Testis (tissue), 2 donors: ENCODE measurements at regions not wholly inside any gene's neighbourhood (a gene's known extent, or its start where the extent isn't known, plus 50 kb on each side); places are given as distances from the start of the nearest gene placed in this dataset.

Experiments
- DNase-seq: peaks from one replicate; pipeline ENCODE4 v3.0.0-alpha.2; 2019
- H3K27ac ChIP-seq, 2 donors: fragments of 200-600 bp; sonication (generic); one replicate each; pipeline ENCODE4 v1.5.1; 2019
- H3K27me3 ChIP-seq: fragments of 200-600 bp; sonication (generic); one replicate; pipeline ENCODE4 v1.5.1; 2019
- H3K36me3 ChIP-seq: fragments of 200-600 bp; sonication (generic); one replicate; pipeline ENCODE4 v1.5.1; 2017; ENCODE audit warnings: low read depth; ENCODE audit errors: missing control alignments
- H3K4me1 ChIP-seq: fragments of 200-600 bp; sonication (generic); one replicate; pipeline ENCODE4 v1.5.1; 2019
- H3K4me3 ChIP-seq, 2 donors: fragments of 200-600 bp; sonication (generic); one replicate each; pipeline ENCODE4 v1.5.1; 2017 to 2019
- H3K9me3 ChIP-seq: fragments of 200-600 bp; sonication (generic); one replicate; pipeline ENCODE4 v1.5.1; 2017
- CTCF ChIP-seq, 3 experiments: fragments of 450-650 bp in 2 of 3; fragments of 200-600 bp in 1 of 3; sonication (generic) in 1 of 3; IDR thresholded peaks; one replicate each; pipeline ENCODE4 v1.5.1; 2016 to 2019; ENCODE audit warnings: antibody characterized with exemption in 3 of 3, mild to moderate bottlenecking in 2 of 3, moderate library complexity in 1 of 3
- POLR2A ChIP-seq: fragments of 450-650 bp; IDR thresholded peaks from one replicate; pipeline ENCODE4 v1.6.1; 2017; ENCODE audit warnings: antibody characterized with exemption, mild to moderate bottlenecking, moderate library complexity
- WGBS, 2 donors: methylation state at CpG; one replicate each; pipeline ENCODE4 v1.1.5; 2018; 5-methylcytosine and 5-hydroxymethylcytosine counted together
- intact Hi-C: fragments of 100-400 bp; cut with DNase I; formaldehyde crosslinking; loops from one replicate; pipeline ENCODE4 v1.15.1; 2023; ENCODE audit warnings: low total_unique reads

GRCh38 chr1:90780981-90781380 lies 63.9 kb upstream of the BARHL2 start:
- intact Hi-C loops: no loop called here
- no peaks in the 10 kb centered on the region for H3K27me3 ChIP-seq
- H3K4me1 ChIP-seq: no peaks in the 10 kb centered on the region
- DNase-seq: no peak
- no peaks in the 10 kb centered on the region for H3K9me3 ChIP-seq
- TF ChIP-seq POLR2A (no peak), CTCF (IDR thresholded peaks at IDR 0.05) (no peak)
- no peak overlapping the region for H3K4me3 ChIP-seq
- no peak overlapping the region for H3K27ac ChIP-seq
- WGBS, 2 donors: 94 to 100% methylated on average over 2 of the region's 2 CpGs
- no peaks in the 10 kb centered on the region for H3K36me3 ChIP-seq

DNA sequence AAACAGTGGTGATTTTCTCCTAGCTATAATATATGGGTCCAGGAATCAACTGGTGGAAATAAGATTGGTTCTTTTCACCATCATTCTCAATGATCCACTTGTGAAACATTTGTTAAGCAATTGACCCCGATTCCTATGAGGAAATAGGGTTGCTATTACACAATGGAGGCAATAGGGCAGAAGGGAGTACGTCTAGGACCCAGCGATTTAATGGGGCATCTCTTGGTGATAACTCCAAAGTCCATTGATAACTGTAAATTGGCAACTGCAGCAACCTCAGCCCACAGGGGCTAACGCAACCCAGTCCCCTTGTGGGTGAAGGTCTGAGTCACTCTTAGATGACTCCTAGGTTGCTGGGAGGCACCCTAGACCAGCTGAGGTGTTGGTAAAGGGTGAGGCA lies 62.5 kb upstream of the BARHL2 start:
- no peaks in the 10 kb centered on the region for H3K9me3 ChIP-seq
- DNase-seq: no peak
- intact Hi-C loops: no loop called here
- no peak for TF ChIP-seq POLR2A
- TF ChIP-seq CTCF (IDR thresholded peaks at IDR 0.05): no peak
- H3K4me1 ChIP-seq: no peaks in the 10 kb centered on the region
- no peak overlapping the region for H3K27ac ChIP-seq
- H3K4me3 ChIP-seq: no peak overlapping the region
- WGBS, 2 donors: 84 to 94% methylated on average over 4 of the region's 4 CpGs
- no peaks in the 10 kb centered on the region for H3K36me3 ChIP-seq
- H3K27me3 ChIP-seq: no peaks in the 10 kb centered on the region

DNA sequence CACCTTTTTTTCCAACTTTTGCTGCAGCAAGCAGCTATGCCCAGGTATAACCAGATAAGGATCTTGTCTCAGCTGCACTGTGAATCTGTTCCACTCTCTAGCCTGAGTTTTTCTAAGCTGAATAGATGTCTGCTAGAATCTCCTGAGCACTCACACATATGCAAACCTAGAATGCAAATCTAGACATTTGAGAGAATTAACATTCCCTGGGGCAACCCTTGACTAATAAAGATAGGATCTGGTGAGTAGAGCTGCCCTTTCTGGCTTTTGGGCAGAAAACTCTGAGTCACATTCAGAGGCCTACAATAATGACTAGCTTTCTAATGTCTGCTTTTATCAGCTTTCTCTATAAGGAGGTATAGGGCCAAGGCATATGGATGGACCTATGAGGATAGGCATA lies 61.4 kb upstream of the BARHL2 start:
- TF ChIP-seq CTCF (IDR thresholded peaks at IDR 0.05): no peak
- TF ChIP-seq POLR2A: no peak
- no peak for DNase-seq
- no peak overlapping the region for H3K4me3 ChIP-seq
- H3K36me3 ChIP-seq: no peaks in the 10 kb centered on the region
- H3K4me1 ChIP-seq: no peaks in the 10 kb centered on the region
- intact Hi-C loops: no loop called here
- no peak overlapping the region for H3K27ac ChIP-seq
- no peaks in the 10 kb centered on the region for H3K9me3 ChIP-seq
- no peaks in the 10 kb centered on the region for H3K27me3 ChIP-seq

DNA sequence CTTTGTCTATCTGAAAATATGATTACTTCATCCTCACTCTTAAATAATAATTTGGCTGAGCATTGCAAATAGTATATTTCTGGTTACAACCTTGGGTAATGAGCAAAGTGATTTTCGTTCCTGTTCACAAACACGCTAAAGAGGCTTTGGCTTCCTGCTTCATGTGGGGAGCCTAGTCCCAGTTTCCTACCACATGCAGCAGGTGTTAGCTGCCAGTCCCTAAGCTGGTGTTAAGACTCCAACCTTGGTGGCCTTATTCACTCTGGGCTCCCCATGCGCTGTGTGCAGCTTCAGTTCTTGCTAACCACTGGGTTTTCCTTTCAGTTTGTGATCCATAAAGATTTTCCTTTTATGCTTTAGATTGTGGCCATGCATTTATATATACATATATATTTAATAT lies 56.7 kb upstream of the BARHL2 start:
- TF ChIP-seq CTCF (IDR thresholded peaks at IDR 0.05): no peak
- TF ChIP-seq POLR2A: no peak
- Histone ChIP-seq H3K4me3 (no peak overlapping the region), H3K27ac (no peak overlapping the region), H3K27me3 (no peaks in the 10 kb centered on the region), H3K9me3 (no peaks in the 10 kb centered on the region), H3K36me3 (no peaks in the 10 kb centered on the region), H3K4me1 (no peaks in the 10 kb centered on the region)
- DNase-seq: no peak
- WGBS, 2 donors: 91% methylated on average over 3 of the region's 3 CpGs
- intact Hi-C loops: no loop called here

GRCh38 chr1:90768826-90769225 lies 51.7 kb upstream of the BARHL2 start:
- H3K27me3 ChIP-seq: no peaks in the 10 kb centered on the region
- 85 to 95% methylated on average over 2 of the region's 2 CpGs for WGBS, 2 donors
- H3K36me3 ChIP-seq: no peaks in the 10 kb centered on the region
- intact Hi-C loops: no loop called here
- H3K4me3 ChIP-seq: no peak overlapping the region
- TF ChIP-seq CTCF (IDR thresholded peaks at IDR 0.05) (no peak), POLR2A (no peak)
- H3K4me1 ChIP-seq: no peaks in the 10 kb centered on the region
- H3K27ac ChIP-seq: no peak overlapping the region
- H3K9me3 ChIP-seq: no peaks in the 10 kb centered on the region
- no peak for DNase-seq
